Esophagus squamous epithelium (tissue), 5 donors: ENCODE measurements at regions not wholly inside any gene's neighbourhood (a gene's known extent, or its start where the extent isn't known, plus 50 kb on each side); places are given as distances from the start of the nearest gene placed in this dataset.

Experiments
- DNase-seq: peaks from one replicate; lab custom pipeline; 2025; lab: John Stamatoyannopoulos, UW
- H3K27ac ChIP-seq, 4 donors: fragments of 200-600 bp; sonication (generic); one replicate each; pipeline ENCODE4 v1.5.1; 2016 to 2019; ENCODE audit warnings: mild to moderate bottlenecking in 1 of 4
- H3K27me3 ChIP-seq, 4 donors: fragments of 200-600 bp; sonication (generic); 1 replicate in 3 of 4; 2 replicates in 1 of 4; pipeline versions ENCODE4 v1.5.1 to v1.6.0; 2017 to 2021; ENCODE audit warnings: antibody characterized with exemption in 1 of 4
- H3K36me3 ChIP-seq, 3 donors: fragments of 200-600 bp; sonication (generic); one replicate each; pipeline ENCODE4 v1.5.1; 2016 to 2019
- H3K4me1 ChIP-seq, 3 donors: fragments of 200-600 bp; sonication (generic); one replicate each; pipeline ENCODE4 v1.5.1; 2017 to 2019
- H3K4me3 ChIP-seq, 4 donors: fragments of 200-600 bp; sonication (generic); 1 replicate in 3 of 4; 2 replicates in 1 of 4; pipeline ENCODE4 v1.5.1; 2016 to 2019; ENCODE audit warnings: mild to moderate bottlenecking in 2 of 4, moderate library complexity in 1 of 4
- H3K9me3 ChIP-seq, 3 donors: fragments of 200-600 bp; sonication (generic); one replicate each; pipeline ENCODE4 v1.5.1; 2016 to 2019
- POLR2A ChIP-seq, 4 donors: fragments of 450-650 bp; IDR thresholded peaks; one replicate each; pipeline ENCODE4 v1.6.1; 2017; ENCODE audit warnings: antibody characterized with exemption in 4 of 4, mild to moderate bottlenecking in 4 of 4, moderate library complexity in 3 of 4
- WGBS, 2 donors: methylation state at CpG; one replicate each; pipeline ENCODE4 v1.1.5; 2018; 5-methylcytosine and 5-hydroxymethylcytosine counted together
- intact Hi-C: fragments of 100-400 bp; cut with DNase I; formaldehyde crosslinking; loops from one replicate; pipeline ENCODE4 v1.15.0; 2022
- TF ChIP-seq, protein P1 (sequence below), 6 experiments: fragments of 450-650 bp in 4 of 6; fragments of 200-600 bp in 2 of 6; sonication (generic) in 2 of 6; IDR thresholded peaks; one replicate each; pipeline ENCODE4 v1.5.1; 2016 to 2019; ENCODE audit warnings: antibody characterized with exemption in 6 of 6, mild to moderate bottlenecking in 4 of 6, moderate library complexity in 4 of 6
- donor health status: DM: yes; HTN: yes; CAD: no.

DNA sequence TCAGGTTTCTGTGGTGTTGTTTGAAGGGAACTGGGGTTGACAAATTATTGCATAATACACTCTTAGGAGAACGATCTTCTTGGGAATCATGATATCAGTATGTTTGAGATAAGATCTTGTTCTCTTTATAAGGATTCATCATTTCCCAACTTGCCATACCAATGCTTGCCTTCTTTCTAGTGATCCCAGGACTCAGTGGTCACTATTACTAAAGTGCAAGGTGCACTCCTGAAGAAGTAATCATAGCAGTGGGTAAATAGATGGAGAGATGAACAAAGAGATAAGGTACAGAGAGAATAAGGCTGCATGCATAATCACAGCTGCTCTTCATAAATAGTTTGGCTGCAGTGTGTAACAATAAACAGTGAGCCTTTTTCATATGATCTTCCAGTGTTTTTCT, 404.0 kb downstream of the DOK5 start:
- Histone ChIP-seq H3K9me3 (no peaks in the 10 kb centered on the region), H3K4me1 (no peaks in the 10 kb centered on the region), H3K27ac (no peak overlapping the region), H3K27me3 (no peaks in the 10 kb centered on the region), H3K4me3 (no peak overlapping the region), H3K36me3 (no peaks in the 10 kb centered on the region)
- no peak for DNase-seq
- 63 to 95% methylated on average over 1 of the region's 1 CpG for WGBS, 2 donors
- intact Hi-C loops, result no loop called here
- no peak for TF ChIP-seq POLR2A (IDR thresholded peaks at IDR 0.05)
- TF ChIP-seq, protein P1, sequence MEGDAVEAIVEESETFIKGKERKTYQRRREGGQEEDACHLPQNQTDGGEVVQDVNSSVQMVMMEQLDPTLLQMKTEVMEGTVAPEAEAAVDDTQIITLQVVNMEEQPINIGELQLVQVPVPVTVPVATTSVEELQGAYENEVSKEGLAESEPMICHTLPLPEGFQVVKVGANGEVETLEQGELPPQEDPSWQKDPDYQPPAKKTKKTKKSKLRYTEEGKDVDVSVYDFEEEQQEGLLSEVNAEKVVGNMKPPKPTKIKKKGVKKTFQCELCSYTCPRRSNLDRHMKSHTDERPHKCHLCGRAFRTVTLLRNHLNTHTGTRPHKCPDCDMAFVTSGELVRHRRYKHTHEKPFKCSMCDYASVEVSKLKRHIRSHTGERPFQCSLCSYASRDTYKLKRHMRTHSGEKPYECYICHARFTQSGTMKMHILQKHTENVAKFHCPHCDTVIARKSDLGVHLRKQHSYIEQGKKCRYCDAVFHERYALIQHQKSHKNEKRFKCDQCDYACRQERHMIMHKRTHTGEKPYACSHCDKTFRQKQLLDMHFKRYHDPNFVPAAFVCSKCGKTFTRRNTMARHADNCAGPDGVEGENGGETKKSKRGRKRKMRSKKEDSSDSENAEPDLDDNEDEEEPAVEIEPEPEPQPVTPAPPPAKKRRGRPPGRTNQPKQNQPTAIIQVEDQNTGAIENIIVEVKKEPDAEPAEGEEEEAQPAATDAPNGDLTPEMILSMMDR (IDR thresholded peaks at IDR 0.05), result no peak

DNA sequence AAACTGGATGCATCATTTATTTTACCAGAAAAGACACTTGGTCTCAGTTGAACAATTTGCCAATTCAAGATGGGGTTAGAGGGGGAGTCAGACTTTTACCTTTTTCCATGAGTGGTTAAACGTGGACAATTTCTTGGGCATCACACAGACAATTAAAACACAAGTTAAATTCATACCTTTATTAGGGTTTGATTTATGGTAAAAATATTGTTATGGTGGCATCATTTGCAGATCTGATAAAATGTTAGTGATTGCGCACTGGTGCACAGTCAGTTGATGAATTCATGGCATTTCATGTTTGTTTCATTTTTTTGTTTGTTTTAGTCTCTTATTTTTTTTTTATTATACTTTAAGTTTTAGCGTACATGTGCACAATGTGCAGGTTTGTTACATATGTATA, 399.9 kb downstream of the DOK5 start:
- no peaks in the 10 kb centered on the region for H3K9me3 ChIP-seq
- intact Hi-C loops, result no loop called here
- 74 to 81% methylated on average over 3 of the region's 3 CpGs for WGBS, 2 donors
- no peaks in the 10 kb centered on the region for H3K36me3 ChIP-seq
- H3K4me3 ChIP-seq, result no peak overlapping the region
- no peaks in the 10 kb centered on the region for H3K4me1 ChIP-seq
- no peak overlapping the region for H3K27ac ChIP-seq
- H3K27me3 ChIP-seq, result no peaks in the 10 kb centered on the region
- DNase-seq, result no peak
- no peak for TF ChIP-seq POLR2A (IDR thresholded peaks at IDR 0.05)
- TF ChIP-seq, protein P1 (IDR thresholded peaks at IDR 0.05), result no peak

DNA sequence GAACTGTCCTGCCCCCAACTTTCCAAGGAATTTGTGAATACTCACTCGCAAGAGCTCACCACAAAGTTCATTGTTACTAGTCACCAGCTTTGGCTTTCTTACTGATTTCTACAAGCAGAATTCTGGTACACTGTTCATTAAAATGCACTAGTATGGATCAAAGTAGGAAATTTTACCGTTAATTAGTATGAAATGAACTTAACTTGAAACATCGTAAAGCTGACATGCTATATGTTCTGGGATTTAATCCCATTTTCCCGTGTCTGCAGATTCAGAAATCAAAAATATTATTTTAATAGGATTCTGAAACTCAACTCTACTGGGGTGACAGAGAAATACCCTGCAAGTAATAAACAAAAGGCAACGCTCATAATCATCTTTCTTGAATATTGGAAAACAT, 399.3 kb downstream of the DOK5 start:
- Histone ChIP-seq H3K4me3 (no peak overlapping the region), H3K27ac (no peak overlapping the region), H3K36me3 (no peaks in the 10 kb centered on the region), H3K27me3 (no peaks in the 10 kb centered on the region), H3K9me3 (no peaks in the 10 kb centered on the region), H3K4me1 (no peaks in the 10 kb centered on the region)
- intact Hi-C loops, result no loop called here
- WGBS, 2 donors, result 86 to 91% methylated on average over 5 of the region's 5 CpGs
- TF ChIP-seq, protein P1 (IDR thresholded peaks at IDR 0.05), result no peak
- TF ChIP-seq POLR2A (IDR thresholded peaks at IDR 0.05), result no peak
- DNase-seq, result no peak

DNA sequence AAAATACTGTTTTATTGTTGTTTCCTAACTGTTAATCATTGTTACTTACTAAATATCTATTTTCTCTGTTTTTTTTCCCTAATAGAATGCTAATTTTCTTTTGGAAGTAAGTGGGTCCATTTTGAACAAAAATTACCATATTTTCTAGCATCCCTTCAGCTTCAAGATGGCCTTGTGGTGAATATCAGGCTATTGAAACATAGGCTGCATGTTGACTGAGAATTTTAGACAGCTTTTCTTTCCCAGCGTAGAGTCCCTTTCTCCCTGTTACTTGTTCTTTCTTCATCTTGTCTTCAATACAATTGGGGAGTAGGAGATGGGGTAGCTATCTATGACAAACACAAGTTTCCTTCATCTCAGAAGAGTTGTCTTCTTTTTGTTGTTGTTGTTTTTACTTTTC, 397.0 kb downstream of the DOK5 start:
- no peaks in the 10 kb centered on the region for H3K9me3 ChIP-seq
- no peak overlapping the region for H3K4me3 ChIP-seq
- no peaks in the 10 kb centered on the region for H3K36me3 ChIP-seq
- TF ChIP-seq POLR2A (IDR thresholded peaks at IDR 0.05), result no peak
- TF ChIP-seq, protein P1 (IDR thresholded peaks at IDR 0.05), result no peak
- no peak overlapping the region for H3K27ac ChIP-seq
- H3K27me3 ChIP-seq, result no peaks in the 10 kb centered on the region
- 85 to 95% methylated on average over 1 of the region's 1 CpG for WGBS, 2 donors
- DNase-seq, result no peak
- intact Hi-C loops, result no loop called here
- no peaks in the 10 kb centered on the region for H3K4me1 ChIP-seq

DNA sequence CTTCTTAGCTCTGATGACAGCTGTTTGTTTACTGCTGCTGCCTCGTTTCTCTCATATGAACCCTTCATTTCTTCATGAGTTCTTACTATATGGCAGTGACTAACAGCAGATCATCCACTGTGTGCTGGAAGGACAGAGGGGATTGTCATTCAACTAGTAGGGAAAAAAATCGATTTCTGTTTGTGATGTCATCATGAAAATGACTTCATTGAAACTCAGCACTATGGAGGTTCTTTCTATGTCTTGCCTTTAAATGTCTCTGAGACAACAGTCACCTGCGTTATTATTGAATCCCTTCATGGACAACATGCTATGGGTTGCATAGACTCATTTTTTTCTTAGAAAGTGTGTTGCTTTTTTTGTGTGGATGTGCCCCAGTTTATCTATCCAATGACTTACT, 394.4 kb downstream of the DOK5 start:
- H3K36me3 ChIP-seq, result no peaks in the 10 kb centered on the region
- 56 to 65% methylated on average over 3 of the region's 3 CpGs for WGBS, 2 donors
- intact Hi-C loops, result no loop called here
- no peak overlapping the region for H3K27ac ChIP-seq
- no peaks in the 10 kb centered on the region for H3K9me3 ChIP-seq
- H3K4me3 ChIP-seq, result no peak overlapping the region
- H3K27me3 ChIP-seq, result no peaks in the 10 kb centered on the region
- no peaks in the 10 kb centered on the region for H3K4me1 ChIP-seq
- no peak for TF ChIP-seq POLR2A (IDR thresholded peaks at IDR 0.05)
- TF ChIP-seq, protein P1 (IDR thresholded peaks at IDR 0.05), result no peak
- no peak for DNase-seq
